ENCODE measurements at regions not wholly inside any gene's neighbourhood (a gene's known extent, or its start where the extent isn't known, plus 50 kb on each side); places are given as distances from the start of the nearest gene placed in this dataset.

- POLR2A ChIA-PET: no interaction called here
- intact Hi-C loops (cut with micrococcal nuclease; ENCODE audit: unreplicated experiment): no loop called here
- no TSS peak for BruUV-seq (replicated peaks)
Measured at GRCh38 chr11:134988495-134988894, 576.5 kb upstream of the B3GAT1 start.

GRCh38 chr11:134987822-134988221 lies 575.8 kb upstream of the B3GAT1 start:
- ATAC-seq (no peak), DNase-seq (ENCODE audit: low read depth, low spot score) (no peak)
- no peak for TF ChIP-seq TCF7L2 (IDR thresholded peaks at IDR 0.05; ENCODE audit: low read depth, low read length)
- Histone ChIP-seq H3K36me3 (ENCODE audit: control insufficient read depth, insufficient read depth, low read length) (no peaks in the 10 kb centered on the region), H3K27me3 (ENCODE audit: control insufficient read depth, insufficient read depth, low read length) (no peaks in the 10 kb centered on the region), H3K9me3 (ENCODE audit: control insufficient read depth, insufficient read depth, low read depth, low read length) (no peaks in the 10 kb centered on the region), H3K4me1 (ENCODE audit: control insufficient read depth, insufficient read depth, low read length) (no peaks in the 10 kb centered on the region), H3K27ac (ENCODE audit: low read length) (no peak overlapping the region), H3K4me3 (ENCODE audit: low read depth in 2 of 2, low read length in 2 of 2) (no peak overlapping the region)
- ChIA-PET CTCF (no interaction called here), POLR2A (interaction anchor here (0.7 kb wide), 1 partner anchor 15 kb away, joined by 3 read pairs; no protein-coding TSS in a partner anchor)
- BruUV-seq (replicated peaks): no TSS peak
- intact Hi-C loops (cut with micrococcal nuclease; ENCODE audit: unreplicated experiment) (no loop called here), in situ Hi-C loops (cut with HindIII; ENCODE audit: low pct_unique_long_range_greater_than_20kb, low sequenced_read_pairs) (no loop called here)

More at GRCh38 chr11:134988495-134988894, 576.5 kb upstream of the B3GAT1 start:
- CTCF ChIA-PET: no interaction called here
- Histone ChIP-seq H3K27me3 (ENCODE audit: control insufficient read depth, insufficient read depth, low read length) (no peaks in the 10 kb centered on the region), H3K4me3 (ENCODE audit: low read depth in 2 of 2, low read length in 2 of 2) (no peak overlapping the region), H3K4me1 (ENCODE audit: control insufficient read depth, insufficient read depth, low read length) (no peaks in the 10 kb centered on the region), H3K36me3 (ENCODE audit: control insufficient read depth, insufficient read depth, low read length) (no peaks in the 10 kb centered on the region), H3K27ac (ENCODE audit: low read length) (no peak overlapping the region), H3K9me3 (ENCODE audit: control insufficient read depth, insufficient read depth, low read depth, low read length) (no peaks in the 10 kb centered on the region)
- in situ Hi-C loops (cut with HindIII; ENCODE audit: low pct_unique_long_range_greater_than_20kb, low sequenced_read_pairs): no loop called here
- DNase-seq (ENCODE audit: low read depth, low spot score): no peak
- no peak for TF ChIP-seq POLR2AphosphoS5 (IDR thresholded peaks at IDR 0.05; ENCODE audit: low read depth, low read length)
- no peak for TF ChIP-seq TCF7L2 (IDR thresholded peaks at IDR 0.05; ENCODE audit: low read depth, low read length)
- TF ChIP-seq REST (IDR thresholded peaks at IDR 0.05; ENCODE audit: insufficient read depth in 1 of 2, low read depth in 2 of 2, low read length in 1 of 2): no peak
- TF ChIP-seq CTCF (IDR thresholded peaks at IDR 0.05): no peak
- TF ChIP-seq SIN3A (IDR thresholded peaks at IDR 0.05; ENCODE audit: borderline replicate concordance, insufficient read depth, low read depth, low read length): no peak
- ATAC-seq: no peak

DNA sequence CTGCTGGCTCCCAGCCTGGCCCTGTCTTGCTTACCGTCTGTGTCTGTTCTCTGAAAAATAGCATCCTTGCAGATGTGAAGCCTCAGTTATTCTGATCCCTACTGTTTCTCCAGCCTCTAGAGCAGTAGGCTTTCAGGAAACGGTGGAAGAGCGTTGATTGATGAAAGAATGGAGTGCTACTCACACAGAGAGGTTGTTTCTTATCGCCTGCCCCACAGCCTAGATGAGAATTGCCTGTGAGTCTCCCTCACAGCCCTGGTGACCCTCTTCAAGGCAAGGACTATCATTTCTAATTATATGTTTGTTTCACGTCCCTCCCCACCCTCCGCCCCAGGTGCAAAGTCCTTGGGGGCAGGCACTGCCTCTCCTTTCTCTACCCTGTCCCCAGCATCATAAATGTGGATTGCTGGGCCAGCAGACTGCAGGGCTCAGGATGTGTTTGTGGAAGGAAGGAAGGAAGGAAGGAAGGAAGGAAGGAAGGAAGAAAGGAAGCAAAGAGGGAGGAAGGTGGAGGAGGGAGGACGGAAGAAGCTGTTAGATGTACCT lies 575.3 kb upstream of the B3GAT1 start:
- intact Hi-C loops (cut with micrococcal nuclease; ENCODE audit: unreplicated experiment) (no loop called here), in situ Hi-C loops (cut with HindIII; ENCODE audit: low pct_unique_long_range_greater_than_20kb, low sequenced_read_pairs) (no loop called here)
- Histone ChIP-seq H3K27ac (ENCODE audit: low read length) (no peak overlapping the region), H3K4me3 (ENCODE audit: low read depth in 2 of 2, low read length in 2 of 2) (no peak overlapping the region), H3K4me1 (ENCODE audit: control insufficient read depth, insufficient read depth, low read length) (no peaks in the 10 kb centered on the region), H3K27me3 (ENCODE audit: control insufficient read depth, insufficient read depth, low read length) (no peaks in the 10 kb centered on the region), H3K9me3 (ENCODE audit: control insufficient read depth, insufficient read depth, low read depth, low read length) (no peaks in the 10 kb centered on the region), H3K36me3 (ENCODE audit: control insufficient read depth, insufficient read depth, low read length) (no peaks in the 10 kb centered on the region)
- ATAC-seq (no peak), DNase-seq (ENCODE audit: low read depth, low spot score) (no peak)
- ChIA-PET POLR2A (interaction anchor here (0.7 kb wide), 1 partner anchor 14 kb away, joined by 3 read pairs; no protein-coding TSS in a partner anchor), CTCF (no interaction called here)
- TF ChIP-seq CTCF (IDR thresholded peaks at IDR 0.05) (no peak), SIN3A (IDR thresholded peaks at IDR 0.05; ENCODE audit: borderline replicate concordance, insufficient read depth, low read depth, low read length) (no peak), POLR2AphosphoS5 (IDR thresholded peaks at IDR 0.05; ENCODE audit: low read depth, low read length) (no peak), TCF7L2 (IDR thresholded peaks at IDR 0.05; ENCODE audit: low read depth, low read length) (no peak), REST (IDR thresholded peaks at IDR 0.05; ENCODE audit: insufficient read depth in 1 of 2, low read depth in 2 of 2, low read length in 1 of 2) (no peak)
- BruUV-seq (replicated peaks): no TSS peak

All from Panc1 (cell line).